Activated T-cell treated with anti-CD3 and anti-CD28 coated beads for 4 hours (primary cell): ENCODE measurements at regions not wholly inside any gene's neighbourhood (a gene's known extent, or its start where the extent isn't known, plus 50 kb on each side); places are given as distances from the start of the nearest gene placed in this dataset.
"Not testable (repeated sequence)": the region's sequence is repeated elsewhere in the genome, so short reads cannot be mapped to it uniquely, and the experiment has no call there.

Source experiments
- DNase-seq: peaks from one replicate; pipeline ENCODE4 v3.0.0-alpha.2; 2020

DNA sequence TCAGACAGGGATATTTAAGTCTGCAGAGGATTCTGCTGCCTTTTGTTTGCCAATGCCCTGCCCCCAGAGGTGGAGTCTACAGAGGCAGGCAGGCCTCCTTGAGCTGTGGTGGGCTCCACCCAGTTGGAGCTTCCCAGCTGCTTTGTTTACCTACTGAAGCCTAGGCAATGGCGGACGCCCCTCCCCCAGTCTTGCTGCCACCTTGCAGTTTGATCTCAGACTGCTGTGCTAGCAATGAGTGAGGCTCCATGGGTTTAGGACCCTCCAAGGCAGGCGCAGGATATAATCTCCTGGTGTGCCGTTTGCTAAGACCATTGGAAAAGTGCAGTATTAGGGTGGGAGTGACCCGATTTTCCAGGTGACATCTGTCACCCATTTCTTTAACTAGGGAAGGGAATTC lies 132.7 kb downstream of the UNC93B1 start:
- DNase-seq: not testable (repeated sequence)

DNA sequence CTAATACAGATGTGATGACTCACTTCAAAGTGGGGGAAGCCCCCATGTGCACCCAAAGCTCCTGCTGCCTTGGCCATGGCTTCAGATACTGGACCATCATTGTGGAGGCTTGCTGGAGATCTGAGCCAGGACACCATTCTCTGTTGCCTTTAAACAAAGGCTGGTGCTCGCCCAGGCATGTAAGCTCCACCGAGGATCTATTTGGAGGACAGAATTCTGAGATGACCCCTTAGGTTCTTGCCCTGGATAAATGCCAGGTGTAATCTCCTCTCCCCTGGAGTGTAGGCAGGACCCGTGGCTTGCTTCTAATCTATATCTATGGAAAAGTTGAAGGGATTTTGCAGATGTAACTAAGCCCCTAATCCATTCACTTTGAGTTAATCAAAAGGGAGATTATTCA lies 141.0 kb downstream of the UNC93B1 start:
- not testable (repeated sequence) for DNase-seq

DNA sequence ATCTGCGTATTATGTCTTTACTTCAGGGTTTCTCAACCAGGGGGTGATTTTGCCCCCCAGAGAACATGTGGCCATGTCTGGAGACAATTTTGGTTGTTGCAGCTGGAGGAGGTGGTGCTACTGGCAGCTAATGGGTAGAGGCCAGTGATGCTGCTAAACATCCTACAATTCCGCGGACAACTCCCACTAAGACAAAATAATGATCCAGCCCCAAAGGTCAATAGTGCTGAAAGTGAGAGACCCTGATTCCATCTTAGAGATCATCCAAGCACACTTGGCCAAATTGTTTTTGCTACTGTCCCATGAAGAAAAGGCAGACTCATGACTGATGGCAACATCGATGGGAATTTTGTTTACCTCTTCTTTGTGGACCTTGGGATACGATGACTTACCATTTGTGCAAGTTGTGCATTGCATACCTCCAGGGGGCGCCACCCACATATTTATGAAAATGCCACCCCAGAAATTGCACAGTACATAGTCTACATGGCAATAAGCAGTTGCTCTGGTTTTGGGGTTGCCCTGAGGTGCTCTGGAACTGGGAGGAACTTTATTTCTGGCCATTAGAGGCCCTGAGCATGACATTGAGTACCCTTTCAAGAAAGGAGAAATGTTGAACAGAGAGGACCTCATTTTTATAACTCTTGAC lies 144.3 kb downstream of the UNC93B1 start:
- DNase-seq: peak; percentile 49

DNA sequence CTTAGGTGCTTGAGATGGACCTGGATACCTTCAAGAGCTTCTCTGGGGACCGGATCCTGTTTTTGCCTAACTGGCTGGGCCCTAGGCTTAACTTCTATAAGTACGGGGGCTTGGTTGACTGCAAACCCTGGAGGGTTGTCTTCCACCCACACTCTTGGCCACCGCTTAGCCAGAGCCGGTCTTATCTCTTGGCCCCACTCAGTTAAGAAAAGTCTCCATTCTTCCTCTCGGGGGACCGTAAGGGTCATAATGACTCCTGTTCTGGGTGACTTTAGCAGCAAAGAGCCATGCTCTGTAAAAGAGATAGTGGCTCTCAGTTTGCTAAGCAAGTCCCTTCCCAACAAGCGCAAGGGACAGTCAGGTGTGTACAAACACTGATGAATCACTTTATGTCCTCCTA lies 153.2 kb downstream of the UNC93B1 start:
- DNase-seq: not testable (repeated sequence)

DNA sequence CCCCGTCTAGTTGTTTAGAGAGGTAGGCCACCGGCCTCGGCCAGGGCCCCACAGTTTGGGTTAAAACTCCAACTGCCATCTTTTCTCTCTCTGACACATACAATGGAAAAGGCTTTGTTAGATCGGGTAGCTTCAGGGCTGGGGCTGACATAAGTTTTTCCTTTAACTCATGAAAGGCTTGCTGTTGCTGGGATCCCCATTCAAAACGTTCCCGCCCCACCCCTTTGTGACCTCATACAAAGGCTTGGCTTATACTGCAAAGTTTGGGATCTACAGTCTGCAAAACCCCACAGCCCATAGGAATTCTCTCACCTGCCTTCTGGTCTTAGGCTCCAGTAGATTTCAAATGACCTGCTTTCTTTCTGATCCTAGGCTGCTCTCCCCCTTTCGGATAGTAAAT lies 154.1 kb downstream of the UNC93B1 start:
- not testable (repeated sequence) for DNase-seq

DNA sequence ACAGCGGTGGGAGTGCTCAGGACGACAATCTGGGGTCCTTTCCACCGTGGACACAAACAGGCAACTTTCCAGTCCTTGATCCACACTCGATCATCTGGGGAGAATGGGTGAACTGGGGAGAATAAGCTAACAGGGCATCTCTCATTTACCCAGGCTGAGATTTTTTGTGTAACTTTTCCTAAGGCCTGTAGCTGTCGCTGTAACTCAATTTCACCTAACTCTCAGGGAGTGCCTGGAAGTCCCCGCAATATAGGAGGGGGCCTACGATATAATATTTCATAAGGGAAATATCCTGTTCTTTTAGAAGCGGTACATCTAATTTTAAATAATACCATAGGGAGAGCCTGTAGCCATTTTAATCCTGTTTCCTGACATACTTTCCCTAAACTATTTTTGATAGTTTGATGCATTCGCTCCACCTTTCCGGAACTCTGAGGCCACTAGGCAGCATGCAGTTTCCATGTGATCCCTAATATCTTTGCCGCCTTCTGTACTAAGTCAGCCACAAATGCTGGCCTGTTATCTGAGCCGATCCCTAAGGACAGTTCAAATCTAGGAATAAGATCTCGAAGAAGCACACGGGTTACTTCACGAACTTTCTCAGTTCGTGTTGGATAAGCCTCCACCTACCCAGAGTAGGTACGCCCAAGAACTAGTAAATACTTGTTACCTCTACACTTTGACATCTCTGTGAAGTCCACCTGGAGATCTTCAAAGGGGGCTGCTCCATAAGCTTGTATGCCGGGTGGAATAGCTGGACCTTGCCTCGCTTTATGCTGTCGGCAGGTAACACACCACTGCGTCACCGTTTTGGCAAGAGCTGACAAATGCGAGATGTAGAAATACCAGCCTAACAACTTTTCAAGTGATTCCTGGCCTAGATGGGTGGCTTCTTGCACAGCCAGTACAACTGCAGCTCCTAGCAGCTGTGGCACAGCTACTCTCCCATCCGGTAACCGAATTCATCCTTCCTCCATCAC lies 155.7 kb downstream of the UNC93B1 start:
- DNase-seq: not testable (repeated sequence)

DNA sequence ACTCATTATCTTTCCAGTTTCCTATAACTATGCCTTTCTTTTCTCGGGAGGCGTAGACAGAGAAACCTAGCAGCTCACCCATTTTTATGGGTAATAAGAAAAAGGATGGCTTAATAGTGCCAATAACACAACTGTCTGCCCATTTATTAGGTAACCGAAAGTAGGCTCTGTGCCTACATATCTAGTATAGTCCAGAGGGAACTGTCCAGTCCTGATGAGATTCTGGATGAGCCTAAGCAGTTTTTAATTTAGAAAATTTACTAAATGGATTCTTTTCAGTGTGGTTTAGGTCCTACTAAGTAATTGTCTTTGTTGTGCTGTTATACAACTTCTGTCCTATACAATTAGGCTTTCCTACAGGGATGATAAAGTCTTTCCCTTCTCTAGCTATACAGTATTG lies 157.6 kb downstream of the UNC93B1 start:
- DNase-seq: not testable (repeated sequence)

DNA sequence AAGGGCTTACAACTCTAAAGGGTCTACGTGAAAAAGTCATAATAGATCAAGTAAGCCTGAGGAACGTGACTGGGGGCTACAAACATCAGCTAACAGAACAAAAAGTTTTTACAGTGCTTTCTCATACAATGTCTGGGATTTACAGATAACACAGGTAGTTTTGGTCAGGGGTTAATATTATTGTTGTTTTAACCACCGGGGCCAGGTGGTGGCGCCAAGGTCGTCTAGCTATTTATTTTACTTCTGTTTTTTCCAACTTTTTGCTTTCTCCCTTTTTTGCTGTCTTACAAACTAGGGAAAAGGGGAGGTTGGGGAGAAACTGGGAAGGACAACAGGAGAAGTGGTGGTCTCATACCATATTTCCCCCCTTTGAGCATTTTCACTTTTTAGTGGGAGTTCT lies 158.6 kb downstream of the UNC93B1 start:
- DNase-seq: not testable (repeated sequence)

DNA sequence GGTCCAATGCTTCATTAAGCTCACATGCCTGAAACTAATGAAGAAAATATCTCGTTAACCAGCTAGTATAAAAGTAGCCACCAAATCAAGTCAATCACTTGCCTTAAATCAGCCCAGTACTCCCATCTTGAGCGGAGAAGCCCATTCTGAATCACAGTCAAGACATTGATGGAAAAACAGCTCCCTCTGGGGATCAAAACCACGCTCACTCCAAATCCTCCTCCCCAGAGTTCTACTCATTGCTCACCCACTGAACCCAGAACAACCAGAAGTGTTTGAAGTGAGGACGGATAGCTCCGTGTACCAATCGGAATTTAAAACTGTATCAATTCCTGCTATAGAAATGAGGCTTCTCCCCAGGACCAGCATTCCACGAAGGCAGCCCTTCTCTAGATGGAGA lies 163.3 kb downstream of the UNC93B1 start:
- not testable (repeated sequence) for DNase-seq

DNA sequence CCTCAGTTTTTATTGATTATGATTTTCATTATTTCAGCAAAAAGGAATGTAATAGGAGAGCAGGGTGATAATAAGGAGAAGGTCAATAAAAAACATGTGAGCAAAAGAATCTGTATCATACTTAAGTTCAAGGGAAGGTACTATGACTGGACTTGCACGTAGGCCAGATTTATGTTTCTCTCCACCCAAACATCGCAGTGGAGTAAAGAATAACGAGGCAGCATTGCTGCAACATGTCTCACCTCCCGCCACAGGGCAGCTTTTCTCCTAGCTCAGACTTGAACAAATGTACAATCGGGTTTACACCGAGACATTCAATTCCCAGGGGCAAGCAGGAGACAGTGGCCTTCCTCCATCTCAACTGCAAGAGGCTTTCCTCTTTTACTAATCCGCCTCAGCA lies 155.7 kb upstream of the ALDH3B2 start:
- not testable (repeated sequence) for DNase-seq

DNA sequence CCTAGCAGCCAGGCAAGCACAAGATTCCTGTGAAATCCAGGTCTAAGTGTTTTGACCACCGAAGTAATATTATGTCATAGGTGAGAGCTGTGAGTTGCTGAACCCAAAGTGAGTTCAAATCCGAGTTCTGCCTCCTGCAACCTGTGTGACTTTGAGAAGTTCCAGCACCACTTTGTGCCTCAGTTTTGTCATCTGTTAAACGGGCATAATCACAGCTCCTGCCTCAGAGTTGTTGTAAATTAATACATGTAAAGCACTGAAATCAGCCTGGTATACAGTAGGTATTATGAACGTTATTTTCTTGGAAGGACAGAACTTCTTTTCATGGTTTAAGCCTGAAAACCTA lies 152.5 kb upstream of the ALDH3B2 start:
- DNase-seq: not testable (repeated sequence)

DNA sequence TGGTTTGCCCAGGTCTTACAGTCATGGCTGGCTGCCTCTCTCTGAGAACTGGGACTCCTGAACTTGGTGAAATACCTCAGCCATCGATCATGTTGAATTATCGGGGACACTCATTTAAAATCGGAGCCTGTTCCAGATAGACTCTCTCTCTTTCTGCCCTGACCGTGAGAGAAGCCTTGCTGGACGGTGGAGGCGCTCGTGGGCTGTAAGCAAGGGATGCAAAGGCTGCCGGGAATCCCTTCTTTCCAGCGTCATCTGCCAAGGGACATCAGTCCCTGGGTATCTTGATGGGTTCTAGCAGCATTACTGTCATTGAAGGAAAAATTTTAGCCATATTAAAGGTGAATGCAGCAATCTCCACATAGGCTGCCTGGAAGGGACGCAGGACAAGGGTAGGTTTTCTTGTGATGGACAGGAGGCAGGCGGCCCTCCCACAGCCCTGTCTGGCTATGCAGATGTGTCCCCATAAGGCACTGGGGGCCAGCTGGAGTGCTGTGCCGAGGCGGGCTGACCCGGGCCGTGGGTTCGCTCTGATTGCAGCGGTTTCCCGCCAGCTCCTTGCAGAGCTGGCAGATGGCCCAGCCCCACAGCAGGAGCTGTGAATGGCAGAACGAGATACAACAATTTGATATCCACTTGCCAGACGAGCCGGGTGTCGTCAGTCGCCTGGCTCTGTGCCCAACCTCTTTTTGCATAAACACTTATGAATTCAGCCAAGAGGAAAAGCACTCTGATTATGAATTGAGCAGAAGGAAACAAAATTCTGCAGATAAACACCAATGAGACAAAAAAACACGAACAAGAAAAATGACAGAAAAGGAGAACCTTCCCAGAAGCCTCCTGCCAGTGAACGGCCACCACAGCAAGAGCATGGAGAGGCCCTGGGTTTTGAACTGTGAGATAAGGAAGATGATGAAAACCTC lies 151.9 kb upstream of the ALDH3B2 start:
- not testable (repeated sequence) for DNase-seq

DNA sequence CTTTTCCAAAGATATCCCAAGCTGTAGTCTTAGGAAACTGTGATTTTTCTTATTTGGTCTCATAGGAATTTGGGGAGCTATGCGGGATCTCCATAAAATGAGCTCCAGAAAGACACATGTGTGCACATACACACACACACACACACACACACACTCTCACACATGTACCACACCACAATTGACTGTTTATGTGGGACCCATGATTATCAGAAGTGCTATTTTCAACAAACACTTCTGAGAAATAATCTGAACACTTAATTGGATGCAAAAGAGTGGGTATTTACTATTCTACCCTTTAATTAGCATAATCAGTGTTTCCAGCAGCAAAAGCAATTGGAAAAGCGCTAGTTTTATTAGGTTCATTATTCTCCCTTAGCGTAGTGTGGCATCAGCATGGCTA lies 150.4 kb upstream of the ALDH3B2 start:
- not testable (repeated sequence) for DNase-seq

DNA sequence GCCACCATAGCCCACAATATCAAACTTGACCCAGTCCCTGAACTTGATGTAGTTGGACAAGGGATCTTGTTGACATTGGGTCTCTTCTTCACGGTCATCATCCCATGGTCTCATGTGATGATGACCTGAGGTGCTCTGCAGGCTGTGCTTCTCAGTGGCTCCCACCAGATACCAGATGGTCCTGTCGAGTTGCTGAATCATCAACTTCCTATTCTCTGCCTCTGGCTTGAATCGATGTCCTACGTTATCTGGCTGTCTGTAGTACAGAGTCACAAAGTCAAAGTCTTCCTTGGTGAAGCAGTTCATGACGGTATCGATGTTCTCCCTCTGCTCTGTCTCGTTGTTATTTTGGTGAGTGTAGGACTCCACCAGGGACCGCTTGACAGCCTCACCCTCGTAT lies 145.7 kb upstream of the ALDH3B2 start:
- no peak for DNase-seq

DNA sequence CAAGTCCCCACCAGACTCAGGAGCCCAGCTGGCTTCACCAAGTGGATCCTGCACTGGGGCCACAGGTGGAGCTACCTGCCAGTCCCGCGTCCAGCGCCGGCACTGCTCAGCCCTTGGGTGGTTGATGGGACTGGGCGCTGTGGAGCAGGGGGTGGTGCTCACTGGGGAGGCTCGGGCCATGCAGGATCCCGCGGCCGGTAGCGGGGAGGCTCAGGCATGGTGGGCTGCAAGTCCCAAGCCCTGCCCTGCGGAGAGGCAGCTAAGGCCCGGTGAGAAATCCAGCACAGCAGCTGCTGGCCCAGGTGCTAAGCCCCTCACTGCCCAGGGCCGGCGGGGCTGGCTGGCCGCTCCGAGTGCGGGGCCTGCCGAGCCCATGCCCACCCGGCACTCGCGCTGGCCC lies 143.1 kb upstream of the ALDH3B2 start:
- not testable (repeated sequence) for DNase-seq

DNA sequence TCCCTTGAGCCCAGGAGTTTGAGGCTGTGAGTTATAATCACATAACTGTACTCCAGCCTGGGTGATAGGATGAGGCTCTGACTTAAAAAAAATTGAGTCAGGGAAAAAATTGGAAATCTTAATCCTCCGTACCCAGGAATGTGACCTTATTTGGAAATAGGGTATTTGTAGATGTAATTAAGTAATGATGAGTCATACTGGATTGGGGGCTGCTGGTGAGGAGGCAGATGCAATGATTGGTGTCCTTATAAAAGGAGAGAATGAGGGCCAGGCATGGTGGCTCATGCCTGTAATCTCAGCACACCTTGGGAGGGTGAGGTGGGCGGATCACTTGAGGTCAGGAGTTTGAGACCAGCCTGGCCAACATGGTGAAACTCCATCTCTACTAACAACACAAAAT lies 134.9 kb upstream of the ALDH3B2 start:
- not testable (repeated sequence) for DNase-seq

DNA sequence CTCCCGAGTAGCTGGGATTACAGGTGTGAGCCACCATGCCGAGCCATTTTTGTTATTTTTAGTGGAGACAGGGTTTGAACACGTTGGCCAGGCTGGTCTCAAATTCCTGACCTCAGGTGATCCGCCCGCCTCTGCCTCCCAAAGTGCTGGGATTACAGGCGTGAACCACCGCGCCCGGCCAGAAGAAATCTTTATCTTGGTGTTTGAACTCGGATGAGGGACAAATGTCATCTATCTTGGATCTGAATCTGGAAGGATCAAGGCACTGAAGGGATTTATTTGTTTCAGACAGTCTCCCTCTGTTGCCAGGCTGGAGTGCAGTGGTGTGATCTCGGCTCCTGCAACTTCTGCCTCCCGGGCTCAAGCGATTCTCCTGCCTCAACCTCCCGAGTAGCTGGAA lies 133.5 kb upstream of the ALDH3B2 start:
- DNase-seq: not testable (repeated sequence)

DNA sequence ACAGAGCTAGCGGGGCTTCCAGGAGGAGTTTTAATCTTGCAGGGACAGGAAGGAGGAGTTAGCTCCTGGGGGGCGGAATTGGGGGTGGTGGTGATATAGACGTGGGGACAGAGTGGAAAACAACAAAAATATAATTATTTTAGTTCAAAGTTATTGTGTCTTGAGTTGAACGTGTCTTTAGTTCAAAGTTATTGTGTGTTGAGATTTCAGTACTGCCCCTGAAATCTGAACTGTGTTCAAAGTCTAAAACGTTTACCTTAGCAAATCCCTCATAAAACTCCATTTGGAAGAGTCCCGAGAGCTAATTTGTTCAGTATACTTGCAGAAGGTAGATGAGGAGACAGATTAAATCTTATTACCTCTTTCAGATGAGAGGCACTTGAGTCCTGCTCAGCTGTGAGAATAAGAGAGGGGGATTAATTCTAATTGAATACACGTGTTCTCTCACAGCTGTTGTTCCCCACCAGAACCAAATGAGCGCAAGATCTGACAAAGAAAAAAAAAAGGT lies 132.4 kb upstream of the ALDH3B2 start:
- DNase-seq: not testable (repeated sequence)

DNA sequence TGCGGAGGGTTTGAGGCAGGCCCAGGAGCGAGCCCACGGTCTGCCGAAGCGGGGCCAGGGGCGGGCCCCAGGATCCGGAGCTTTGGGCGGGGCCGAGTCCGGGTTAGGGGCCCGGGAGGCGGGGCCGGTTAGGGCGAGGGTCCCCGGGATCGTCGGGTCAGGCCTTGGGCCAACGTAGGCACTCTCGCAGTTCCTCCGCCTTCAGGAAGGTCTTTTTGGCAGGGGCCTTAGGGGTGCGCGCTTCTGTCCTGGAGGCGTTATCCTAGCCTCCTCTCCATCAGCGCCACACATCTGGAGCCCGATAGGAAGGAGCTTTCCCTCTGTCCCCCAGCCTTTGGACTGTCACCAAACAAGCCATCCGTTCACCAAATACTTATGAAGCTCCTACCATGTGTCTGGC lies 131.8 kb upstream of the ALDH3B2 start:
- DNase-seq: not testable (repeated sequence)

DNA sequence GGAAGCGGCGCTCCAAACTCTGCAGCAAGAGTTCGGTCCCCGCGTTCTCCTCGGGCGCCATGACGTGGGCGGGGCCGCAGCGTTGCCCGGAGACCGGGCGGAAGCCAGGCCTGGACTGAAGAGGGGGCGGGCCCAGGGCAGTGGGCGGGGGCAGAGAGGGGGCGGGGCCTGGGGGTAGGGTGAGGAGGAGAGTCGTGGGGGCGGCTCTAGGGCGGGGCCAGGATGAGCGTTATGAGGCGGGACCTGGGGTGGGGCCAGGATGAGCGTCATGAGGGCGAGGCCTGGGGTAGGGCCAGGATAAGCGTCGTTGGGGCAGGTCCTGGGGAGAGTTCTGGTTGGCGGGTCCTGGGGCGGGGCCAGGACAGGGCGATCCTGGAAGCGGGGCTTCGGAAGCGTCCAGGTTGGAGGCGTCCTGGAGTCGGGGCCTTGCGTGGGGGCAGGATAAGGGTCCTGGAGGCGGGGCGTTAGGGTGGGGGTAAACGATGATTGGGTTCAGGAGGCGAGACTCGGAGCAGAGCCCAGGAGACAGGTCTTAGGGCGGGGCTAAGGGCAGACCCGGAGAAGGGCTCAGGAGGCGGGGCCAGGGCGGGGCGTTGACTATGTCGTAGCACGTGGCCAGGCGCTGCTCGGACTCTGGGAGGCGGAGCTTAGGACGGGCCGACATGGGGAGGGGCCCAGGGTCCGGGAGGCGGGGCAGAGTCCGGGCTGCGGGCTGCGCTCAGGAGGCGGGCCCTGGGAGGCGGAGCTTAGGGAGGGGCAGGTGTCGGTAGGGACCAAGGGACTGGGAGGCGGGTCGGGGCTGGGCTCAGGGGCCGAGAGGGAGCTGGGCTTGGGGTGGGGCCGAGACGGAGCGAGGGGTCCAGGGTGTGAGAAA lies 131.1 kb upstream of the ALDH3B2 start:
- DNase-seq: peak; percentile 99

DNA sequence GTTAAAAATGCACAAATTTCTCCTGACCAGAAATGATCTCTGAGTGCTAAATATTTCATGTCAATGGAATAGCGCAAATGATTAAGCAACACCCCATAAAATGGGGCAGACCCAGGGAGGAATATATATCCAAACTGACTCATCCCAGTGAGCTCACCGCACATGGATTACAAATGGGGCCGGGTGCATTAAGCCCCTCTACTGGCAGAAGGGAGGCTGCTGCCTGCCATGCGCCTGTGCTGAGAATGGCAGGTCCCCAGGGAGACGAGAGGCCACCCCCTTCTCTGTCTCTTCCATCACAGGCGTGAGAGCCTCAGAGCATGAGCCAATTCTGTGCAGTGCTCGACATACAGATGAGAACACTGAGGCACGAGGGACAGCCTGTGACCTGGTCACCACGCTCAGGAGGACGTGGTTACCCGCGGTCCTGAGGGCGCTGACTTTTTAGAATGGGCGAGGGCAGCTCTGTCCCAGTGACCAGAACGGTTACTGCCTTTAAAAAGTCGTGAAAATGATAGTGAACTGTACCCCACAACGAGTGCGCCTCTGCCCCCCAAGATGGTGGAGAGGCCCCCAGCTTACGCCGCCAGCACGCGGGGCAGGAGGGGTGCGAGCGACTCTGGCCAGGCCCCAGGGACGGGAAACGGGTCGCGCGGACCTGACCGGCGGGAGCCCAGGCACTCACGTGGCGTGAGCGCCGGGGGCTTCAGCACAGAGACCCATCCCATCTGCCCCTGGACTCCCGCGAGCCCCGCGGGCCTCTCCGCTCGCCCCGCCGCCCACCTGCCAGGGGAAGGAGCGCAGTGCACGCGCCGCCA lies 130.2 kb upstream of the ALDH3B2 start:
- not testable (repeated sequence) for DNase-seq
